HK-2 (cell line): ENCODE measurements at regions not wholly inside any gene's neighbourhood (a gene's known extent, or its start where the extent isn't known, plus 50 kb on each side); places are given as distances from the start of the nearest gene placed in this dataset.
"Not testable (repeated sequence)": the region's sequence is repeated elsewhere in the genome, so short reads cannot be mapped to it uniquely, and the experiment has no call there.

Source experiments
- DNase-seq: peaks from one replicate; pipeline ENCODE4 v3.0.0-alpha.2; 2018; ENCODE audit not compliant: unreplicated experiment

GRCh38 chr12:87425942-87426554, 603.2 kb downstream of the C12orf50 start:
- DNase-seq, result no peak

GRCh38 chr12:87421233-87421632, 608.0 kb downstream of the C12orf50 start:
- DNase-seq, result not testable (repeated sequence)

- no peak for DNase-seq
These were observed 615.4 kb downstream of the C12orf50 start for GRCh38 chr12:87413784-87414183.

- no peak for DNase-seq
These were observed 622.3 kb downstream of the C12orf50 start for GRCh38 chr12:87406926-87407325.

GRCh38 chr12:87405918-87406317, 623.3 kb downstream of the C12orf50 start:
- DNase-seq, result no peak

GRCh38 chr12:87394168-87394567, 635.0 kb downstream of the C12orf50 start:
- not testable (repeated sequence) for DNase-seq

- DNase-seq, result no peak
These were observed 640.8 kb downstream of the C12orf50 start for GRCh38 chr12:87388376-87388775.

- no peak for DNase-seq
These were observed 643.9 kb downstream of the C12orf50 start for GRCh38 chr12:87385322-87385721.

- DNase-seq, result no peak
These were observed 645.0 kb downstream of the C12orf50 start for GRCh38 chr12:87384226-87384625.

GRCh38 chr12:87383680-87384079, 645.5 kb downstream of the C12orf50 start:
- DNase-seq, result no peak

- no peak for DNase-seq
These were observed 646.1 kb downstream of the C12orf50 start for GRCh38 chr12:87382959-87383566.

- DNase-seq, result no peak
These were observed 646.8 kb downstream of the C12orf50 start for GRCh38 chr12:87382436-87382835.

- no peak for DNase-seq
These were observed 647.5 kb downstream of the C12orf50 start for GRCh38 chr12:87381742-87382141.

- no peak for DNase-seq
These were observed 650.7 kb downstream of the C12orf50 start for GRCh38 chr12:87378526-87378925.

- DNase-seq, result no peak
These were observed 652.5 kb downstream of the C12orf50 start for GRCh38 chr12:87376722-87377121.

- no peak for DNase-seq
These were observed 660.0 kb downstream of the C12orf50 start for GRCh38 chr12:87369161-87369560.

- no peak for DNase-seq
These were observed 660.9 kb downstream of the C12orf50 start for GRCh38 chr12:87368259-87368658.

GRCh38 chr12:87365423-87365822, 663.8 kb downstream of the C12orf50 start:
- no peak for DNase-seq

- DNase-seq, result no peak
These were observed 665.6 kb downstream of the C12orf50 start for GRCh38 chr12:87363497-87364084.

- no peak for DNase-seq
These were observed 679.5 kb downstream of the C12orf50 start for GRCh38 chr12:87349681-87350080.

- DNase-seq, result no peak
These were observed 681.1 kb downstream of the C12orf50 start for GRCh38 chr12:87348071-87348470.

- DNase-seq, result no peak
These were observed 684.5 kb downstream of the C12orf50 start for GRCh38 chr12:87344699-87345098.

GRCh38 chr12:87338681-87339080, 690.5 kb downstream of the C12orf50 start:
- DNase-seq, result no peak
